SW 1271 (cell line): ENCODE measurements at regions not wholly inside any gene's neighbourhood (a gene's known extent, or its start where the extent isn't known, plus 50 kb on each side); places are given as distances from the start of the nearest gene placed in this dataset.

ENCODE experiments used
- DNase-seq, 2 experiments: peaks; one replicate each; lab custom pipeline; 2025; lab: John Stamatoyannopoulos, UW

DNA sequence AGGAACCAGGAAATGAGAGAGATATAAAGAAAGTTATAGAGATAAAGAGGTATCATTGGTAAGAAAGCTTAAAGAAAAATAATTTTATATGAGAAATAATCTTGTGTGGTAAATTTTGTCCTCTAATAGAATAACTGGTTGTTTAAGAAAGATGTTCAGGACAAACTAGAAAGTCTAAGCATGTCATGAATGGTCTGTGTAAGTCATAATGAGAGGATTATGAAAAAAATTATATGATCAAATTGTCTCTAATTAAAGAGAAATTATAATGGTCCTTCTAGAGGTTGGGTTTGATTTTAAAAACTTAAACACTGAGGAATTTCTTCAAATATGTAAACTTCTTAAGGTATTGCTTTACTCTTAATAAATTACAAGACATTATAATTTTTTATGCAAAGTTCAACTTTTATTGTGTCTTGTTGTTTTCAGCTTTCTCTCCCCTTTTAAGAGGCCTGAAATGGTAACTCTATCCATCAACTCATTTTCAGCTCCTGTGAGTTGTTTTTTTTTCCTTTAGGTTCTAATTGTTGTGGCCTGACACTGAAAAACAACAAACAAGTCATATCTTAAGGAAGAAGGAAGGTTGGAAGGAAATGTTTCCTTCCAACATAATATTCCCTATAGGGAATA lies 88.2 kb upstream of the CNOT2 start:
- peak in 1 of 2 experiments; percentile 3 for DNase-seq

- no peak for DNase-seq
Observed at GRCh38 chr12:70157099-70157498, 86.1 kb upstream of the CNOT2 start.

DNA sequence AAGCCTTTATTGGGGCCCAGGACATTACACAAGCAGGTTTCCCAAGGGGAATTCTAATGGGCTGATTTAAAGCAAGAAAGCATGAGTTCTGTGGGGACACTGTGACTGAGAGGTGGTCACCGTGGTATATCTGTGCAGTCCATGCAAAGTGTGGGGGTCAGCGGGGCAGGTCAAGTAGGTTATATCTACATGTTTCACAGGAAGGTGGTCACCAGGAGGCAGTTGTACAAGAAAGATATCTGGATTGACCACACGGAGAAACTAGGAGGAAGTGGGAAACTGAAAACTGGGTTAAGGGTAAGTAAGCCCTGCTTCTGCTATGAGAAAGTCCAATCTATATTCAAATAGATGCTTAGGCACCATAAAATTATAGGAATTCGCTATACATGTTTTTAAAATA lies 77.8 kb upstream of the CNOT2 start:
- no peak for DNase-seq

- DNase-seq = no peak
Observed at GRCh38 chr12:70176290-70176689, 66.9 kb upstream of the CNOT2 start.

- no peak for DNase-seq
Observed at GRCh38 chr12:70177631-70178030, 65.6 kb upstream of the CNOT2 start.

GRCh38 chr12:70178038-70178437 lies 65.2 kb upstream of the CNOT2 start:
- no peak for DNase-seq

DNA sequence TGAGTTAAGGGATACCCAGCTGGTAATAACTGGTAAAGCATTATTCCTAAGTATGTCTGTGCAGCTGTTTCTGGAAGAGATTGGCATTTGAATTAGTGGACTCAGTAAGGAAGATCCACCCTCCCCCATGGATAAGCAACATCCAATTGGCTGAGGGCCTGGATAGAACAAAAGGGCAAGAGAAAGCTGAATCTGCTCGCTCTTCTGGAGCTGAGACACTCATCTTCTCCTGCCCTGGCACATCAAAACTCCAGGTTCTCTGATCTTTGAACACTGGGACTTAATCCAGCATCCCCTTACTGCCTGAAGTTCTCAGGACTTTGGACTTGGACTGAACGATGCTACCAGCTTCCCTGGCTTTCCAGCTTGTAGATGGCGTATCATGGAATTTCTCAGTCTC lies 63.1 kb upstream of the CNOT2 start:
- no peak for DNase-seq

- DNase-seq = no peak
Observed at GRCh38 chr12:70185301-70185700, 57.9 kb upstream of the CNOT2 start.

- no peak for DNase-seq
Observed at GRCh38 chr12:70186436-70186835, 56.8 kb upstream of the CNOT2 start.

GRCh38 chr12:70190262-70191010 lies 52.8 kb upstream of the CNOT2 start:
- no peak for DNase-seq
